HepG2 (cell line): ENCODE measurements at regions not wholly inside any gene's neighbourhood (a gene's known extent, or its start where the extent isn't known, plus 50 kb on each side); places are given as distances from the start of the nearest gene placed in this dataset.

Experiments used
- ATAC-seq: fragments of 200-7000 bp; cut with Tn5 transposase; 3 replicates; pipeline ENCODE4 v1.9.1; 2020; ENCODE audit warnings: mild to moderate bottlenecking, moderate library complexity
- BruUV-seq: library from RNA; stranded (reverse); fragments of 400-500 nt; replicated peaks from 2 replicates; lab custom pipeline; 2021; lab: Mats Ljungman, UMichigan
- CTCF ChIA-PET: fragments of 300-600 bp; formaldehyde crosslinking; extraction: SDS; loops from one replicate; lab custom pipeline; 2021; ENCODE audit warnings: low total read pairs, inconsistent platforms, low intra/inter-chr PET ratio; lab: Yijun Ruan, JAX
- POLR2A ChIA-PET: fragments of 350-600 bp; sonication (Branson Sonifier 250); formaldehyde crosslinking; loops from one replicate; lab custom pipeline; 2020; ENCODE audit warnings: antibody characterized with exemption, inconsistent platforms; lab: Yijun Ruan, JAX
- DNase-seq: peaks from one replicate; pipeline ENCODE4 v3.0.0-alpha.2; 2015; ENCODE audit warnings: low spot score
- FAIRE-seq: peaks from 3 replicates; lab custom pipeline; 2011; peaks lifted over from hg19 to GRCh38; lab: Jason Lieb, UNC
- H2AFZ ChIP-seq: one replicate; pipeline ENCODE4 v1.6.1; 2011; ENCODE audit warnings: low read length, inconsistent platforms
- H3K27ac ChIP-seq: fragments of 300-600 bp; 3 replicates; pipeline ENCODE4 v1.8.0; 2011; ENCODE audit warnings: mixed run types, mild to moderate bottlenecking, mixed read lengths, low read length, inconsistent platforms; ENCODE audit not compliant: insufficient read depth; ENCODE audit errors: extremely low read length
- H3K27me3 ChIP-seq, 2 experiments: fragments of 200-600 bp in 1 of 2; 2 replicates in 1 of 2; 3 replicates in 1 of 2; pipeline versions ENCODE4 v1.6.0 to v1.8.0; 2011; ENCODE audit warnings: low read length in 2 of 2, mild to moderate bottlenecking in 2 of 2, moderate library complexity in 2 of 2, inconsistent platforms in 1 of 2; ENCODE audit not compliant: insufficient read depth in 2 of 2, control insufficient read depth in 1 of 2
- H3K36me3 ChIP-seq, 2 experiments: fragments of 200-600 bp in 1 of 2; replicated peaks in 1 of 2; 2 replicates in 1 of 2; 3 replicates in 1 of 2; pipeline versions ENCODE4 v1.5.1 to v1.8.0; 2011; ENCODE audit warnings: low read length in 2 of 2, inconsistent platforms in 1 of 2; ENCODE audit not compliant: insufficient read depth in 2 of 2, control insufficient read depth in 1 of 2
- H3K4me1 ChIP-seq: 2 replicates; pipeline ENCODE4 v1.5.1; 2012; ENCODE audit warnings: low read length, inconsistent platforms; ENCODE audit not compliant: insufficient read depth
- H3K4me2 ChIP-seq: 2 replicates; pipeline ENCODE4 v1.6.0; 2011; ENCODE audit warnings: low read depth, low read length, inconsistent platforms
- H3K4me3 ChIP-seq, 3 experiments: fragments of 200-600 bp in 1 of 3; sonication (generic), shearing (Covaris generic) in 1 of 3; replicated peaks in 1 of 3; 2 replicates each; pipeline ENCODE4 v1.5.1; 2011 to 2016; ENCODE audit warnings: low read length in 3 of 3, inconsistent platforms in 2 of 3, low read depth in 2 of 3, mild to moderate bottlenecking in 2 of 3, control low read depth in 1 of 3, mixed read lengths in 1 of 3; ENCODE audit not compliant: insufficient read depth in 1 of 3
- H3K79me2 ChIP-seq: one replicate; pipeline ENCODE4 v1.6.1; 2011; ENCODE audit warnings: low read length, inconsistent platforms; ENCODE audit not compliant: insufficient read depth
- H3K9ac ChIP-seq: 2 replicates; pipeline ENCODE4 v1.6.0; 2011; ENCODE audit warnings: mild to moderate bottlenecking, low read depth, low read length, inconsistent platforms; ENCODE audit not compliant: insufficient read depth
- H3K9me3 ChIP-seq: 2 replicates; pipeline ENCODE4 v1.5.1; 2012; ENCODE audit warnings: mild to moderate bottlenecking, low read length
- H4K20me1 ChIP-seq: 2 replicates; pipeline ENCODE4 v1.6.0; 2011; ENCODE audit warnings: inconsistent platforms, mild to moderate bottlenecking, low read length, moderate library complexity; ENCODE audit not compliant: insufficient read depth
- FOXM1 ChIP-seq: sonication (generic); formaldehyde crosslinking; IDR thresholded peaks from 2 replicates; pipeline ENCODE4 v1.5.0; 2020; ENCODE audit warnings: missing genetic modification reagents
- FOXP4 ChIP-seq: sonication (generic); formaldehyde crosslinking; IDR thresholded peaks from 2 replicates; pipeline ENCODE4 v1.4.0; 2020; ENCODE audit warnings: missing genetic modification reagents
- GABPB1 ChIP-seq: IDR thresholded peaks from 2 replicates; pipeline ENCODE4 v1.6.1; 2016; ENCODE audit warnings: mild to moderate bottlenecking, missing genetic modification reagents, moderate library complexity, missing compliant biosample characterization
- PHB2 ChIP-seq: fragments of 450-650 bp; IDR thresholded peaks from 2 replicates; pipeline ENCODE4 v1.6.1; 2018; ENCODE audit not compliant: partially characterized antibody
- RELA ChIP-seq: sonication (generic); formaldehyde crosslinking; IDR thresholded peaks from 2 replicates; pipeline ENCODE4 v1.4.0; 2020; ENCODE audit warnings: missing genetic modification reagents
- TBX3 ChIP-seq: fragments of 450-650 bp; IDR thresholded peaks from 2 replicates; pipeline ENCODE4 v1.6.1; 2017; ENCODE audit warnings: antibody characterized with exemption, mild to moderate bottlenecking, inconsistent platforms, borderline replicate concordance
- ZFAT ChIP-seq: sonication (generic); formaldehyde crosslinking; conservative IDR thresholded peaks from 2 replicates; pipeline ENCODE4 v1.8.1; 2023; ENCODE audit warnings: missing genetic modification reagents, inconsistent platforms
- ZFP91 ChIP-seq: sonication (generic); formaldehyde crosslinking; IDR thresholded peaks from 2 replicates; pipeline ENCODE4 v1.9.0; 2022; ENCODE audit warnings: missing genetic modification reagents, mild to moderate bottlenecking, borderline replicate concordance
- ZNF354B ChIP-seq: sonication (generic); formaldehyde crosslinking; IDR thresholded peaks from 2 replicates; pipeline ENCODE4 v1.8.0; 2022; ENCODE audit warnings: mild to moderate bottlenecking, missing genetic modification reagents
- ZNF766 ChIP-seq: sonication (generic); formaldehyde crosslinking; IDR thresholded peaks from 2 replicates; pipeline ENCODE4 v1.5.0; 2020; ENCODE audit warnings: missing genetic modification reagents, borderline replicate concordance
- ZNF878 ChIP-seq: sonication (generic); formaldehyde crosslinking; IDR thresholded peaks from 2 replicates; pipeline ENCODE4 v1.8.1; 2023; ENCODE audit warnings: mild to moderate bottlenecking, missing genetic modification reagents, moderate library complexity
- ZSCAN31 ChIP-seq: sonication (generic); formaldehyde crosslinking; IDR thresholded peaks from 2 replicates; pipeline ENCODE4 v1.5.0; 2020; ENCODE audit warnings: low read depth, mild to moderate bottlenecking, missing genetic modification reagents
- WGBS: methylation state at CpG from one replicate; pipeline ENCODE4 v1.1.6; 2017; ENCODE audit warnings: low lambda C conversion rate; 5-methylcytosine and 5-hydroxymethylcytosine counted together
- in situ Hi-C: cut with HindIII; loops from 2 replicates; pipeline ENCODE4 v1.10.0; 2017; ENCODE audit warnings: low pct_unique_long_range_greater_than_20kb; ENCODE audit not compliant: extremely low pct_ligation_motif_present
- intact Hi-C: fragments of 100-400 bp; cut with micrococcal nuclease; formaldehyde crosslinking; loops from one replicate; pipeline ENCODE4 v1.10.0; 2022; ENCODE audit not compliant: unreplicated experiment

GRCh38 chr10:8731121-8732095 is 676.9 kb downstream of the GATA3 start:
- H4K20me1 ChIP-seq: no peaks in the 10 kb centered on the region
- H3K36me3 ChIP-seq: no peaks in the 10 kb centered on the region
- no peak for FAIRE-seq
- H3K9ac ChIP-seq: no peak overlapping the region
- no peak overlapping the region for H2AFZ ChIP-seq
- no peak overlapping the region for H3K4me3 ChIP-seq
- DNase-seq: no peak
- in situ Hi-C loops (no loop called here), intact Hi-C loops (no loop called here)
- ChIA-PET POLR2A (no interaction called here), CTCF (no interaction called here)
- WGBS: 11% methylated on average over 18 of the region's 18 CpGs
- TF ChIP-seq GABPB1: no peak
- no peak for TF ChIP-seq ZNF354B (CRISPR knock-in tag)
- TF ChIP-seq FOXM1 (CRISPR knock-in tag): no peak
- no peaks in the 10 kb centered on the region for H3K4me1 ChIP-seq
- no peak overlapping the region for H3K4me2 ChIP-seq
- no peaks in the 10 kb centered on the region for H3K27me3 ChIP-seq
- no TSS peak for BruUV-seq
- no peak overlapping the region for H3K27ac ChIP-seq
- H3K9me3 ChIP-seq: no peaks in the 10 kb centered on the region
- H3K79me2 ChIP-seq: no peaks in the 10 kb centered on the region
- no peak for ATAC-seq

GRCh38 chr10:8738987-8739386 is 684.5 kb downstream of the GATA3 start:
- no peak overlapping the region for H3K27ac ChIP-seq
- no peaks in the 10 kb centered on the region for H4K20me1 ChIP-seq
- H3K79me2 ChIP-seq: no peaks in the 10 kb centered on the region
- no TSS peak for BruUV-seq
- ATAC-seq: no peak
- H3K27me3 ChIP-seq: no peaks in the 10 kb centered on the region
- H2AFZ ChIP-seq: no peak overlapping the region
- 6% methylated on average over 3 of the region's 3 CpGs for WGBS
- H3K4me2 ChIP-seq: no peak overlapping the region
- H3K9ac ChIP-seq: no peak overlapping the region
- no peak for DNase-seq
- no peaks in the 10 kb centered on the region for H3K9me3 ChIP-seq
- no peak overlapping the region for H3K4me3 ChIP-seq
- intact Hi-C loops (no loop called here), in situ Hi-C loops (no loop called here)
- POLR2A ChIA-PET: no interaction called here
- FAIRE-seq: no peak
- CTCF ChIA-PET: no interaction called here
- no peaks in the 10 kb centered on the region for H3K36me3 ChIP-seq
- no peaks in the 10 kb centered on the region for H3K4me1 ChIP-seq
- no peak for TF ChIP-seq RELA (CRISPR knock-in tag)
- TF ChIP-seq ZNF766 (CRISPR knock-in tag): no peak
- TF ChIP-seq ZSCAN31 (CRISPR knock-in tag): no peak
- TF ChIP-seq ZFP91 (CRISPR knock-in tag): no peak
- no peak for TF ChIP-seq ZNF878 (CRISPR knock-in tag)
- no peak for TF ChIP-seq FOXP4 (CRISPR knock-in tag)
- TF ChIP-seq ZFAT (CRISPR knock-in tag): no peak
- no peak for TF ChIP-seq PHB2
- no peak for TF ChIP-seq TBX3
